ENCODE measurements at regions not wholly inside any gene's neighbourhood (a gene's known extent, or its start where the extent isn't known, plus 50 kb on each side); places are given as distances from the start of the nearest gene placed in this dataset.

DNA sequence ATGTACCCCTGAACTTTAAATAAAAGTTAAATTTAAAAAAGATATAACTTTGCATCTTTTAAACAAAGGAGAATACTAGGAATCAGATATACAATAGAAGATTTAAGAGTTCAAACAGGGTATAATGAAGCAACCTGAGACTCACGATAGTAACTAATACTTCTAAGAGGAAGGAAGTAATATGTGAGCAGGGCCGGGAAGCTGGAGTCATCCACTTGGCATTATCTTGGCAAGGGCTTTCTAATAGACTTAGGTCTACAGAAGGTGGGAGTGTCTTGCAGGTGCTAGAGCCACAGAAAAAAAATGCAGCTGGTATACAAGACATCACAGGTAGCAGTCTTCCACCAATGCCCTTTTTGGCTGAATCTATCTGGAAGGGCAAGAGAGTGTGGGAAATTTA lies 231.9 kb downstream of the KCTD12 start:
- Mint-ChIP-seq H3K27me3 (peaks cover 3% of the 10 kb centered on the region), H3K27ac (no peak overlapping the region), H3K4me3 (ENCODE audit: low read depth) (no peak overlapping the region), H3K36me3 (ENCODE audit: insufficient read depth) (no peaks in the 10 kb centered on the region), H3K4me1 (ENCODE audit: low read depth) (no peaks in the 10 kb centered on the region), H3K9me3 (ENCODE audit: low read depth) (no peaks in the 10 kb centered on the region)
- no peak for DNase-seq (ENCODE audit: low spot score, unreplicated experiment)
- TF ChIP-seq, protein P1, sequence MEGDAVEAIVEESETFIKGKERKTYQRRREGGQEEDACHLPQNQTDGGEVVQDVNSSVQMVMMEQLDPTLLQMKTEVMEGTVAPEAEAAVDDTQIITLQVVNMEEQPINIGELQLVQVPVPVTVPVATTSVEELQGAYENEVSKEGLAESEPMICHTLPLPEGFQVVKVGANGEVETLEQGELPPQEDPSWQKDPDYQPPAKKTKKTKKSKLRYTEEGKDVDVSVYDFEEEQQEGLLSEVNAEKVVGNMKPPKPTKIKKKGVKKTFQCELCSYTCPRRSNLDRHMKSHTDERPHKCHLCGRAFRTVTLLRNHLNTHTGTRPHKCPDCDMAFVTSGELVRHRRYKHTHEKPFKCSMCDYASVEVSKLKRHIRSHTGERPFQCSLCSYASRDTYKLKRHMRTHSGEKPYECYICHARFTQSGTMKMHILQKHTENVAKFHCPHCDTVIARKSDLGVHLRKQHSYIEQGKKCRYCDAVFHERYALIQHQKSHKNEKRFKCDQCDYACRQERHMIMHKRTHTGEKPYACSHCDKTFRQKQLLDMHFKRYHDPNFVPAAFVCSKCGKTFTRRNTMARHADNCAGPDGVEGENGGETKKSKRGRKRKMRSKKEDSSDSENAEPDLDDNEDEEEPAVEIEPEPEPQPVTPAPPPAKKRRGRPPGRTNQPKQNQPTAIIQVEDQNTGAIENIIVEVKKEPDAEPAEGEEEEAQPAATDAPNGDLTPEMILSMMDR (IDR thresholded peaks at IDR 0.05; ENCODE audit: unreplicated experiment), result no peak

DNA sequence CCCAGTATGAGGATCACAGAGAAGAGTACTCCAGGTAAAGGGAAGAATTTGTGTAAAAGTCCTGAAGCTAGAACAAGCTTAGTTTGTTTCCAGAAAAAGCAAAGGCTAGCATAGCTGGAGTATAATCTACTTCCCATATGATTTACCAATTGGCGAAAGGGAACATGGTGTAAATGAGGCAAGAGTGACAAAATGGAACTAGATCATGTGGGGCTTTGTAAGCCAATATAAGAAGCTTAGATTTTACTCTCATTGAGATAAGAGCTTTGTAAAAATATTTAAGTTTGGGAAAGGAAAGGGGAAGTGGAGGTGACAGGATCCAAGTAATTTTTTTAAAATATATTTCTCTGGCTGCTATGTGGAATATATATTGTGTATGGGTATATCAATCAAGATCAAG lies 234.9 kb downstream of the KCTD12 start:
- no peaks in the 10 kb centered on the region for H3K9me3 Mint-ChIP-seq (ENCODE audit: low read depth)
- no peak overlapping the region for H3K4me3 Mint-ChIP-seq (ENCODE audit: low read depth)
- H3K36me3 Mint-ChIP-seq (ENCODE audit: insufficient read depth), result no peaks in the 10 kb centered on the region
- no peaks in the 10 kb centered on the region for H3K4me1 Mint-ChIP-seq (ENCODE audit: low read depth)
- TF ChIP-seq, protein P1 (IDR thresholded peaks at IDR 0.05; ENCODE audit: unreplicated experiment), result no peak
- H3K27me3 Mint-ChIP-seq, result peaks cover 10% of the 10 kb centered on the region
- DNase-seq (ENCODE audit: low spot score, unreplicated experiment), result no peak
- H3K27ac Mint-ChIP-seq, result no peak overlapping the region

DNA sequence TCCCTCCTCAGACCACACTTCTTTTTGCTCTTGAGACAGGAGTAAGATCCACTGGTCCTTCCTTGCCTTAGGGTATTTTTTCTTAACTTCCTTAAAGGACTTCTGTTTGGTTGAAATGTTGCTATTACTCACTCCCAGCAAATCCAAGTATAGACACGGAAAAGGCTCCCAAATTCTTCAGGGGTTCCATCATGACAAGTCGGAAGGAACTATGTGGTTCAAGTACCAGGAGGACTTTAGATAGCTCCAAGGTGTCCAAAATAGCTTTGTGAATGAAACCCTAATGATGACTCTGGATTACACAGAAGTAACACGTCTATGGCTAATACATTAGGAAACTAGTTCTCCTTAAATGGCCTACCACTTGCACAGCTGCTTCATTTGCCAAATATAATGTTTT lies 238.7 kb downstream of the KCTD12 start:
- TF ChIP-seq, protein P1 (IDR thresholded peaks at IDR 0.05; ENCODE audit: unreplicated experiment), result no peak
- H3K27ac Mint-ChIP-seq, result no peak overlapping the region
- peaks cover 13% of the 10 kb centered on the region for H3K27me3 Mint-ChIP-seq
- H3K36me3 Mint-ChIP-seq (ENCODE audit: insufficient read depth), result no peaks in the 10 kb centered on the region
- no peaks in the 10 kb centered on the region for H3K9me3 Mint-ChIP-seq (ENCODE audit: low read depth)
- no peaks in the 10 kb centered on the region for H3K4me1 Mint-ChIP-seq (ENCODE audit: low read depth)
- H3K4me3 Mint-ChIP-seq (ENCODE audit: low read depth), result no peak overlapping the region
- no peak for DNase-seq (ENCODE audit: low spot score, unreplicated experiment)

DNA sequence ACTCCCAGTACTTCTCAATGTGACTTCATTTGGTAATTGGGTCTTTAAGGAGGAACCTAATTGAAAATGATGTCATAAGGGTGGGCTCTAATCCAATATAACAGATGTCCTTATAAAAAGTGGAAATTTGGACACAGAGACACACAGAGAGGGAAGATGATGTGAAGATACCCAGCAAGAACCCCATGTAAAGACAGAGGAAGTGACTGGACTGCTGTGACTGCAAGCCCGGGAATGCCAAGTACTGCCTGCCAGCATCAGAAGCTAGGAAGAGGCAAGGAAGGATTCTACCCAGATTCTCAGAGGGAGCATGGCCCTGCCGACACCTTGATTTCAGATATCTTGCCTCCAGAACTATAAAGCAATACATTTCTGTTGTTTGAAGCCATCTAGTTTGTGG lies 239.3 kb downstream of the KCTD12 start:
- Mint-ChIP-seq H3K36me3 (ENCODE audit: insufficient read depth) (no peaks in the 10 kb centered on the region), H3K27me3 (peaks cover 13% of the 10 kb centered on the region), H3K4me3 (ENCODE audit: low read depth) (no peak overlapping the region), H3K9me3 (ENCODE audit: low read depth) (no peaks in the 10 kb centered on the region), H3K27ac (no peak overlapping the region), H3K4me1 (ENCODE audit: low read depth) (no peaks in the 10 kb centered on the region)
- DNase-seq (ENCODE audit: low spot score, unreplicated experiment), result no peak
- TF ChIP-seq, protein P1 (IDR thresholded peaks at IDR 0.05; ENCODE audit: unreplicated experiment), result no peak

DNA sequence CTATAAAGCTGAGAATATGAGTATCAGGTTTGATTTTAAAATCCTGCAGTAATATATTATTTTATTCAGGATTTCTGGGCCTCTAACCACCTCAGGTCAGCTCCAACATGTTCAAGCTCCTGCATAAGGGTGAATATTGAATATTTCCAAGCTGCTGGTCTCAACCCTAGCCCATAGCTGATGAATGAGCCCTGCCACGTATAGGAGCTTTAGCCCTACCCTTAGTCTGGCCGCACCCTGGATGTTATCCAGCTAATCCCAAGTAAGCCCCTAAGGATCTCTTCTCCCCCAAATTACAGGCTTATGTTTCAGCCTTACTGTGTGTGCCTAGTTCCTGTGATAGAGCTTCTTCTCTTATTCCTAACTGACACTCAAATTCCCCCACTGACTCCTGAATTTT lies 240.6 kb downstream of the KCTD12 start:
- H3K36me3 Mint-ChIP-seq (ENCODE audit: insufficient read depth), result no peaks in the 10 kb centered on the region
- H3K27ac Mint-ChIP-seq, result no peak overlapping the region
- TF ChIP-seq, protein P1 (IDR thresholded peaks at IDR 0.05; ENCODE audit: unreplicated experiment), result no peak
- no peak for DNase-seq (ENCODE audit: low spot score, unreplicated experiment)
- H3K4me3 Mint-ChIP-seq (ENCODE audit: low read depth), result no peak overlapping the region
- no peaks in the 10 kb centered on the region for H3K9me3 Mint-ChIP-seq (ENCODE audit: low read depth)
- H3K27me3 Mint-ChIP-seq, result peaks cover 15% of the 10 kb centered on the region
- H3K4me1 Mint-ChIP-seq (ENCODE audit: low read depth), result peaks cover 2% of the 10 kb centered on the region
